SK-N-SH treated with all-trans-retinoic acid at 6 μM for 48 hours (cell line): ENCODE measurements at regions not wholly inside any gene's neighbourhood (a gene's known extent, or its start where the extent isn't known, plus 50 kb on each side); places are given as distances from the start of the nearest gene placed in this dataset.

Experiments used
- ATAC-seq: fragments of 200-7000 bp; cut with Tn5 transposase; 3 replicates; pipeline ENCODE4 v1.9.1; 2020; ENCODE audit warnings: mild to moderate bottlenecking, moderate library complexity
- ARNTL ChIP-seq: fragments of 450-650 bp; formaldehyde crosslinking; IDR thresholded peaks from 2 replicates; pipeline ENCODE4 v1.5.0; 2020; ENCODE audit warnings: low read depth, mild to moderate bottlenecking, moderate library complexity, borderline replicate concordance
- CREB5 ChIP-seq: fragments of 250-450 bp; sonication (Bioruptor Pico); IDR thresholded peaks from 2 replicates; pipeline ENCODE4 v1.5.1; 2020; ENCODE audit warnings: low read depth, mild to moderate bottlenecking, moderate library complexity
- CSDC2 ChIP-seq: fragments of 250-450 bp; sonication (Bioruptor Pico); IDR thresholded peaks from 2 replicates; pipeline ENCODE4 v1.5.0; 2020; ENCODE audit warnings: mild to moderate bottlenecking, moderate library complexity
- ESRRG ChIP-seq: fragments of 250-450 bp; sonication (Bioruptor Pico); IDR thresholded peaks from 2 replicates; pipeline ENCODE4 v1.6.1; 2021; ENCODE audit warnings: mild to moderate bottlenecking
- GLIS3 ChIP-seq: fragments of 250-450 bp; sonication (Bioruptor Pico); IDR thresholded peaks from 2 replicates; pipeline ENCODE4 v1.5.0; 2020; ENCODE audit warnings: mild to moderate bottlenecking, moderate library complexity
- ISL1 ChIP-seq: fragments of 250-450 bp; sonication (Bioruptor Pico); IDR thresholded peaks from 2 replicates; pipeline ENCODE4 v2.1.2; 2022; ENCODE audit warnings: mild to moderate bottlenecking, moderate library complexity
- OSR1 ChIP-seq: fragments of 250-450 bp; sonication (Bioruptor Pico); IDR thresholded peaks from 2 replicates; pipeline ENCODE4 v1.8.0; 2022; ENCODE audit warnings: moderate library complexity, mild to moderate bottlenecking, inconsistent platforms
- PPARA ChIP-seq: fragments of 250-450 bp; sonication (Bioruptor Pico); IDR thresholded peaks from 2 replicates; pipeline ENCODE4 v1.5.0; 2020; ENCODE audit warnings: mild to moderate bottlenecking, borderline replicate concordance
- RARB ChIP-seq: fragments of 250-450 bp; sonication (Bioruptor Pico); IDR thresholded peaks from 2 replicates; pipeline ENCODE4 v1.8.0; 2021; ENCODE audit warnings: mild to moderate bottlenecking, moderate library complexity
- SNAI2 ChIP-seq: fragments of 250-450 bp; sonication (Bioruptor Pico); IDR thresholded peaks from 2 replicates; pipeline ENCODE4 v1.5.0; 2020; ENCODE audit warnings: mild to moderate bottlenecking, moderate library complexity
- TCF4 ChIP-seq: fragments of 250-450 bp; sonication (Bioruptor Pico); IDR thresholded peaks from 2 replicates; pipeline ENCODE4 v1.8.0; 2021; ENCODE audit warnings: mild to moderate bottlenecking, moderate library complexity, borderline replicate concordance
- TSHZ2 ChIP-seq: fragments of 250-450 bp; sonication (Bioruptor Pico); IDR thresholded peaks from 2 replicates; pipeline ENCODE4 v1.5.0; 2020; ENCODE audit warnings: mild to moderate bottlenecking, moderate library complexity
- ZC3H10 ChIP-seq: fragments of 250-450 bp; sonication (Bioruptor Pico); IDR thresholded peaks from 2 replicates; pipeline ENCODE4 v1.5.1; 2021; ENCODE audit warnings: mild to moderate bottlenecking, moderate library complexity
- ZFP3 ChIP-seq: fragments of 250-450 bp; sonication (Bioruptor Pico); IDR thresholded peaks from 2 replicates; pipeline ENCODE4 v1.5.0; 2020; ENCODE audit warnings: mild to moderate bottlenecking, moderate library complexity
- ZFP30 ChIP-seq: fragments of 450-650 bp; formaldehyde crosslinking; IDR thresholded peaks from 2 replicates; pipeline ENCODE4 v1.5.0; 2022; ENCODE audit warnings: mild to moderate bottlenecking, moderate library complexity
- ZNF70 ChIP-seq: fragments of 450-650 bp; formaldehyde crosslinking; IDR thresholded peaks from 2 replicates; pipeline ENCODE4 v1.5.0; 2020; ENCODE audit warnings: mild to moderate bottlenecking, moderate library complexity
- ZNF8 ChIP-seq: fragments of 450-650 bp; formaldehyde crosslinking; IDR thresholded peaks from 2 replicates; pipeline ENCODE4 v1.5.0; 2020; ENCODE audit warnings: mild to moderate bottlenecking, moderate library complexity
- TF ChIP-seq, protein P1 (sequence below): fragments of 250-450 bp; sonication (Bioruptor Pico); IDR thresholded peaks from 2 replicates; pipeline ENCODE4 v1.8.0; 2021; ENCODE audit warnings: low read depth, mild to moderate bottlenecking, moderate library complexity, borderline replicate concordance

DNA sequence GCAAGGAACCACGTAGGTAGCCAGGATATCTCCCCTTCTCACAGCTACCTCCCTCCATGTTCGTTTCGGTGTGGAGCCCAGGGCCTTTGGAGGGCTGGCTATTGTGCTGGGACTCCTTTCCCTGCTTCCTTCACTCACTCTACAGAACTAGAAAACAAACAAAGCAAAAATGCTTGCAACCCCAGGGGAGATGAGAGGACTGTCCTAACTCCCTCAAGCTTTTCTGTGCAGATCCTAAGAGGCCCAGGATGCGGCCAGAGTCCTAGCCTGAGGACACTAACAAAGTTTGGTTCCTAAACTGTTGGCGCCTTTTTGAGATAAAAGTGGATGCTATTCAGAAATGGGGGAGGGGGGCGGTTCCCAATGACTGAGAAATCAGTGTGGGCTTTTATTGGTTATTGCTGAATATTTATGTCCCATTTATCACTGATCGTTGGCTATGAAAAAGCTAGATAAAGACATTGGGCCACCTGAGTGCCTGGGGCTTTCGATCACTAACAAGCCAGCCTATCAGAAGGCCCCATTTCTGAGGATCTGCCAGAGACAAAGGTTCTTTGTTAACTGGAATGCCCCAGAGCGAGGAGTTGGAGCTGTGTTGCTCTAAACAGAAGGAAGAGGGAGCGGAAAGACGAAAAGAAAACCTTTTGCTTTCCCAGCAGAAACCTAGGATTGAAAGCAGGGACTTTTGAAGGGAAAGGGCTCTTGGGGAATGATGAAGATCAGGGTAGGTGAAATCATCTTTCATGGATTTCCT lies 95.2 kb upstream of the EGR2 start:
- TF ChIP-seq RARB (CRISPR knock-in tag) (no peak), SNAI2 (CRISPR knock-in tag) (no peak), ISL1 (CRISPR knock-in tag) (no peak), TCF4 (CRISPR knock-in tag) (no peak), ZFP3 (CRISPR knock-in tag) (no peak), ZFP30 (CRISPR knock-in tag) (no peak), PPARA (CRISPR knock-in tag) (no peak), ZNF70 (CRISPR knock-in tag) (no peak), CREB5 (CRISPR knock-in tag) (no peak), OSR1 (CRISPR knock-in tag) (no peak), TSHZ2 (CRISPR knock-in tag) (no peak), ZNF8 (CRISPR knock-in tag) (no peak), CSDC2 (no peak), ZC3H10 (CRISPR knock-in tag) (no peak), ESRRG (CRISPR knock-in tag) (no peak)
- TF ChIP-seq, protein P1, sequence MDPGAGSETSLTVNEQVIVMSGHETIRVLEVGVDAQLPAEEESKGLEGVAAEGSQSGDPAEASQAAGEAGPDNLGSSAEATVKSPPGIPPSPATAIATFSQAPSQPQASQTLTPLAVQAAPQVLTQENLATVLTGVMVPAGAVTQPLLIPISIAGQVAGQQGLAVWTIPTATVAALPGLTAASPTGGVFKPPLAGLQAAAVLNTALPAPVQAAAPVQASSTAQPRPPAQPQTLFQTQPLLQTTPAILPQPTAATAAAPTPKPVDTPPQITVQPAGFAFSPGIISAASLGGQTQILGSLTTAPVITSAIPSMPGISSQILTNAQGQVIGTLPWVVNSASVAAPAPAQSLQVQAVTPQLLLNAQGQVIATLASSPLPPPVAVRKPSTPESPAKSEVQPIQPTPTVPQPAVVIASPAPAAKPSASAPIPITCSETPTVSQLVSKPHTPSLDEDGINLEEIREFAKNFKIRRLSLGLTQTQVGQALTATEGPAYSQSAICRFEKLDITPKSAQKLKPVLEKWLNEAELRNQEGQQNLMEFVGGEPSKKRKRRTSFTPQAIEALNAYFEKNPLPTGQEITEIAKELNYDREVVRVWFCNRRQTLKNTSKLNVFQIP (CRISPR knock-in tag): no peak

DNA sequence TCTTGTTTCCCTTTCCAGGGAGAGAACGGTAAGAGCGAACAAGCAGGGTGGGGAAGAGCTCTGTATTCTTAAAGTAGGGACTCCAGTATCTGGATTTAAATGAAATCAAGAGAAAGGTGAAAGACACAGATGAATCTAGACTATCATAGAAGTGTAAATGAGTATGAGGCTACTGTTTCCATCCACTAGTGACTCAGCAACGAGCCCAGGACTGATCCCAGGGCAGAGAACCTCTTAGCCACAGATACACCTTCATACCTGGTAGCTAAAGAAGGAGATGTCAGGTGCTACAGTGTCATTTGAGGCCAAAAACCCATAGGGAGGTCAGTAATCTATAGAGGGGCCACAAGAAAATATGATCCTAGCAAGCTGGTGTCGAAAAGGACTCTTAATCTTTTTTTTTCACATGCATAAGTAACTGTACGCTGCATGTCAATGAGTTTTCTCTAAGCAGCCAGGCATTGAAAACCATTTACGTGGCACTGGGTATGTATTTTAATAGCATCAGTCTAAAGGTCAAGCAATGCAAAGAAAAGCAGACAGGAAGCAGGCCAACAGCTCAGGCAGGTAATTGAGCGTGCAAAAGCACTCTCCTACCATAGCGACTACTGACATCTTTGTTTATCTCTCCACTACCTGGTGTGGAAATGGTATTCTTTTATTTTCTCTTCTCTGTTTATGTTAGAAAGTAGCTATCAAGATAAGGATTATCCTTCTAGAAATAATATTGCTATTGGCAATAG lies 91.5 kb upstream of the EGR2 start:
- ATAC-seq: no peak
- no peak for TF ChIP-seq GLIS3
- no peak for TF ChIP-seq RARB (CRISPR knock-in tag)

More for the DNA sequence above, 95.2 kb upstream of the EGR2 start:
- ATAC-seq: no peak

DNA sequence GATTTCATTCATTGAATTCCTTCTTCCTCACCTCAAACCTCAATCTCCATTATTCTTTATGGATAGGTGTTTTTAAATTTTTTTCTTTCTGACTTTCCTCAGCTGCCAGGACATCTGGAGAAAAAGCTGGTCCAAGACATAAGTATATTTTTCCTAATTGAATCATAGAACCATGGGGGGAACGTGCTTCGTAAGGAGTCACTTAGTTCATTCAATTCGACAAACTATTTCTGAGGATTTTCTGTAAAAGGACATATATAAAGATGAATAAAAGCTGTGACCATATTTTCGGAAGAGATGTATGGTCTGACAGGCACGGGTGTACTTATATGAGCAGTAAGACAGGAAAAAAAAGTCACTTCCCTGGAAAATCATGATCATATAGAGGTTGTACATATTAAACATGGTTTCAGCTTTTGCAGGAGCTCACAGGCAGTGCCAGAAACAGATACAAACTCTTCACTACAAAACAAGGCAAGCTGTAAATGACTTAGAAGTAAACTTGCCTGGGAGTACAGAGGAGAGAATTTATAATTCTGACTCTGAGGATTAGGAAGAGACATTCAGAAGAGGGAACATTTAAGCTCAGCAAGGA lies 88.2 kb upstream of the EGR2 start:
- TF ChIP-seq ARNTL (CRISPR knock-in tag): no peak
- TF ChIP-seq, all 23 proteins: peak for 0
- ATAC-seq: no peak

DNA sequence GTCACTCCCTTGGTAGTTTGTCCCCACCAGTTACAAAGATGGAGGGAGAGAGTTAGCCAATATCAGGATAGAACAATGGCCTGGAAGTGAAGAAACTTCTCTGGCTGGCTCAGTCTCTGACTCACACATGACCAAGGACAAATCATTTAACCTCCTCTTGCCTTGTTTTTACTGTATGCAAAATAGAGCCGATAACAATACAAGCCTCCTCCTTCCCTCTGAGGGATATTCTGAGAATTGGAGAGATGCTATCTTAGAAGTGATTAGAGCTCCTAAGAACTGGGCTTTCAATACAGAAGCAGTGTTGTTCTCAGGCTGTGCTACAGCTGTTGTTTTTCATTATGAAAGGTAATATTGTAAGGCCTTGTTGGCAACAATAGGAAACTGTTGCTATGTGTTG lies 87.7 kb upstream of the EGR2 start:
- no peak for ATAC-seq
- TF ChIP-seq ZFP3 (CRISPR knock-in tag): no peak
- TF ChIP-seq RARB (CRISPR knock-in tag): no peak
- TF ChIP-seq PPARA (CRISPR knock-in tag): no peak
- no peak for TF ChIP-seq SNAI2 (CRISPR knock-in tag)

DNA sequence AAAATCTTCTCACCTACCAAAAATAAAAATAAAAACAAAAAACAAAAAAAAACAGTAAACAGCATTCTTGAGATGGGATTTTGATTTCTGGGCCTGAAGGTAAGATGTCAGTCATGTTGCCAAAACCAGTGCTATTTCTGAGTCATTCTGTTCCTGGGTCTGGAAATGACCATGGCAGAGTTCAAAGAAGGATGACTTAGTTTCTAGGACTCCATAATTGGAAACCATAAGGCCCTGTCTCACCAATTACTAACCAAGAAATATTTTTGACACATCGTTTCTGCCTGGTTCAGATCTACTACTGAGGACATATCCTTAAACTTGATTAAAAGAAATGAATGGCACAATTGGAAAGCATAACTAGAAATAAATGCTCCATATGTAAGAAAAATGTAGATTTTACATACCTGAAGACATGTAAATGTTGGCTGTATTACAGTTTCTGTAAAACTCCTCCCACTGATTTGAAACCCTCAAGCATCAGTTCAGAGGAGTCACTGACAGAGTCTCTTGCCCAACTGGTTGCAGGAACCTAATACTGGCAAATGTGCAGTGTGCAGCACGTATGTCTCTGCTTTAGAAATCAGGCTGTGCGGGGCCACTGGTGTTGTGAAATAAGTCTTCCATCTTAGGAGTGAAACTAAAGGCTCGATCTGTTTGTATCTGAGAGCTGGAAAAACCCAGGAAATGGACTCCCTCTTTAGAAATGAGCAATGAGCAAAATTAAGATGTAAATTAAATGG lies 84.8 kb upstream of the EGR2 start:
- TF ChIP-seq CSDC2 (no peak), ZNF8 (CRISPR knock-in tag) (no peak), PPARA (CRISPR knock-in tag) (no peak), CREB5 (CRISPR knock-in tag) (no peak), RARB (CRISPR knock-in tag) (no peak), OSR1 (CRISPR knock-in tag) (no peak), ZNF70 (CRISPR knock-in tag) (no peak), ARNTL (CRISPR knock-in tag) (no peak), TSHZ2 (CRISPR knock-in tag) (no peak), ISL1 (CRISPR knock-in tag) (no peak)

More for the DNA sequence above, 84.8 kb upstream of the EGR2 start:
- no peak for ATAC-seq
